ENCODE measurements at regions not wholly inside any gene's neighbourhood (a gene's known extent, or its start where the extent isn't known, plus 50 kb on each side); places are given as distances from the start of the nearest gene placed in this dataset.
A peak's percentile ranks its signal among the peaks of the same experiment; 100 is the strongest.
"Not testable (repeated sequence)": the region's sequence is repeated elsewhere in the genome, so short reads cannot be mapped to it uniquely, and the experiment has no call there.

DNA sequence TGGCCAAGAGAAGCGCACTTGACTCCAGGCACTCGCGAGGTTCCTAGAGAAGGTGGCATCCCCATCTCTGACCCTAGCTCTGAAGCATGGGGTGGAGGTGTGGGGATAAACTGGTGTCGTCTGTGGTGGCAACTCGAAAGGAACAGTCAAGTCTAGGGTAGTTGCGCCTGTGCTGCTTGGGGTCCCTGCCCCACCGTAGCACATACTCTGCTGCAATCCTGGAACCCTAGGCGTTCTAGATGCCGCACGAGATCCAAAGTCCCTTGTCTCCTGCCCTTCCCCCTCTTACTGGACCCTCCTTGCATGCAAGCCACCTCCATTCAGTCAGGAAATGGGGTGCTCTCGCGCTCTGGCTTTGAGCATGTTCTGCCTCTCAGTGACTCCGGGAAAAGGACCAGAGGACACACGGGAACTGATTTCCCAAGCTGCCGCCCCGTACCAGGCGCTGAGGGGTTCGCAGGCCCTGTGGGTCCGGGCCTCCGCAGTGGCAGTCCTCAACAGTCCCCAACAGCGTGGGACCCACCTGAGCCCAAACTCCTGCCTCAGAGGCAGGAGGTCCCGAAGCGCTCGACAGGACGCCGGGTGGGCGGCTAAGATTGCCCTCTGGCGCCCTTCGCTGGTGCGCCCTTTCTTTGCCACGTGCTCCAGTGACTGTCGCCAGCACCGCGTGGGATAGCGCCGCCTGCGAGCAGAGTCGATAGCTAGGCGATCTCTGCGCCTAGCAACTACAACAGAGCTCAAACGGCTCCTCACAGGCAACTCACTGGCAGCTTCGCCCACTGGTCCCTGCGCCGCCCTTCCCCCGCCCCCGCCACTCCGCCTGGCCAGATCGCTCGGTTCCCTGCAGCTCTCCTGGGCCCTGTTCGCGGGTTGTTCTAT lies 452.0 kb downstream of the REEP3 start:
- CTCF ChIA-PET, result interaction anchor here (0.7 to 0.9 kb wide), 2 partner anchors 103 to 799 kb away, joined by 3 read pairs; no protein-coding TSS in a partner anchor
- Mint-ChIP-seq H3K4me1 (no peaks in the 10 kb centered on the region), H3K9me3 (no peaks in the 10 kb centered on the region), H3K36me3 (ENCODE audit: low read depth) (no peaks in the 10 kb centered on the region), H3K27me3 (no peaks in the 10 kb centered on the region), H3K27ac (no peak overlapping the region), H3K4me3 (no peak overlapping the region)
- DNase-seq, result no peak
- POLR2A ChIA-PET, result no interaction called here

DNA sequence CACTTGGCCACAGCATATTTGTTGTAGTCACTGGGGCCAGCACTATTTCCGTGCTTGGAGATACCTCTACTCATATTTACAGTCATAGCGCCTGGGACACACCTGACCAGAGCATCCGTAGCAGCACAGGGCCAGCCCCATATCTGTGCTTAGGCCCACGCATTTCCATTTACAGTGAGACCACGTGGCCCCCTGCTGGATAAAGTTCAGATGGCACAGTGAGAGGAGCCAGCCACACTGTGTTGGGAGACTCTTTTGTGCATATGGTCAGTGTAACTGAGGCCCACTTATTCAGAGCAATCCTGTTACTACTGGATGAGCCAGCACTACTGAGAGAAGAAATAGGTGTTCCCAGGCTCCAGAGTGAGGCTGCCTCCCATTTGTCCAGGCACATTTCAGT lies 455.3 kb downstream of the REEP3 start:
- no peak overlapping the region for H3K27ac Mint-ChIP-seq
- ChIA-PET POLR2A (no interaction called here), CTCF (interaction anchor here (0.9 to 2.5 kb wide), 8 partner anchors 10 to 256 kb away, joined by 3 to 18 read pairs (median 5); no protein-coding TSS in a partner anchor)
- no peaks in the 10 kb centered on the region for H3K9me3 Mint-ChIP-seq
- no peaks in the 10 kb centered on the region for H3K36me3 Mint-ChIP-seq (ENCODE audit: low read depth)
- H3K27me3 Mint-ChIP-seq, result no peaks in the 10 kb centered on the region
- peak; percentile 28 for DNase-seq
- no peak overlapping the region for H3K4me3 Mint-ChIP-seq
- H3K4me1 Mint-ChIP-seq, result no peaks in the 10 kb centered on the region

DNA sequence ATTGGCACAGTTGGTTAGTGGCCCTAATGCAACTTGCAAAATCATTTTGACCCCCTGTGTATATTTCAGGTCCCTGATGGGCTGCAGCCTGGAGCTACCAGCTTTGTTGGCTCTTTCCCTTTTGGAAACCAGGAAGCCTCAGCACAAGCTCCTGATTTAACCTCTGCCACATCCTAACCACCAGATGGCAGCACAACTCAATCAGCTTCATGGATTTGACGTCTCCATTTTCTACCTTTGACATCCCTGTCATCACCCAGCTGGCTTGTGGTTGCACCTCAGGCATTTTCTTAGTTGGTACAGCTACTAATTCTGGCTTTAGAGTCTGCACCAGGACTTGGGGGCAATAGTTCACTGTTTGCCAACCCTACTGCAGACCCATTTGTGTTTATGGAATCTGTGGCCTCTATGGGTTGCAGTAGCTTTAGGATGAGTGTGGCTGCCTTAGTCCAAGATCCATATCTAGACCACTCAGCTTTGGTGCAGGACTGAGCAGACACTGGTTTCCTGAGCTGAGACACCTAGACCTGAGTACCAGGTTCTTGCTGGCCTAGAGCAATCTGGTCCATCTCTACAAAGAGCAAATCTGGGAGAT lies 456.2 kb downstream of the REEP3 start:
- ChIA-PET CTCF (interaction anchor here (0.6 to 2.5 kb wide), 17 partner anchors 9 to 1975 kb away, joined by 3 to 18 read pairs (median 3); no protein-coding TSS in a partner anchor), POLR2A (no interaction called here)
- Mint-ChIP-seq H3K36me3 (ENCODE audit: low read depth) (no peaks in the 10 kb centered on the region), H3K9me3 (no peaks in the 10 kb centered on the region), H3K4me3 (no peak overlapping the region), H3K4me1 (no peaks in the 10 kb centered on the region), H3K27ac (no peak overlapping the region), H3K27me3 (no peaks in the 10 kb centered on the region)
- DNase-seq, result peak; percentile 26

DNA sequence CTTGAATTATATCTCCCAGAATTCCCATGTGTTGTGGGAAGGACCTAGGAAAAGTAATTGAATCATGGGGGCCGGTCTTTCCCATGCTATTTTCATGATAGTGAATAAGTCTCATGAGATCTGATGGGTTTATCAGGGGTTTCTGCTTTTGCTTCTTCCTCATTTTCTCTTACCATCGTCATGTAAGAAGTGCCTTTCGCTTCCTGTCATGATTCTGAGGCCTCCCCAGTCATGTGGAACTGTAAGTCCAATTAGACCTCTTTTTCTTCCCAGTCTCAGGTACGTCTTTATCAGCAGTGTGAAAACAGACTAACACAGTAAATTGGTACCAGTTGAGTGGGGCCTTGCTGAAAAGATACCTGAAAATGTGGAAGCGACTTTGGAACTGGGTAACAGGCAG lies 459.7 kb downstream of the REEP3 start:
- H3K9me3 Mint-ChIP-seq; H3K27ac Mint-ChIP-seq; H3K36me3 Mint-ChIP-seq (ENCODE audit: low read depth); H3K27me3 Mint-ChIP-seq; H3K4me1 Mint-ChIP-seq; H3K4me3 Mint-ChIP-seq; POLR2A ChIA-PET; DNase-seq: not testable (repeated sequence)
- CTCF ChIA-PET, result interaction anchor here (1.5 kb wide), 1 partner anchor 114 kb away, joined by 4 read pairs; no protein-coding TSS in a partner anchor

DNA sequence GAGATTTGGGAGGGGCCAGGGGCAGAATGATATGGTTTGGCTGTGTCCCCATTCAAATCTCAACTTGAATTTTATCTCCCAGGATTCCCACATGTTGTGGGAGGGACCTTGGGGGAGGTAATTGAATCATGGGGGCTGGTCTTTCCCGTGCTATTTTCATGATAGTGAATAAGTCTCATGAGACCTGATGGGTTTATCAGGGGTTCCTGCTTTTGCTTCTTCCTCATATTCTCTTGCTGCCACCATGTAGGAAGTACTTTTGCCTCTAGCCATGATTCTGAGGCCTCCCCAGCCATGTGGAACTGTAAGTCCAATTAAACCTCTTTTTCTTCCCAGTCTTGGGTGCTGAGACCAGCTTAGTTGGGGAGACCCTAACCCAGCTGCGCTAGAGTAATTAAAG lies 462.9 kb downstream of the REEP3 start:
- H3K4me1 Mint-ChIP-seq; CTCF ChIA-PET; H3K27me3 Mint-ChIP-seq; POLR2A ChIA-PET; H3K27ac Mint-ChIP-seq; H3K36me3 Mint-ChIP-seq (ENCODE audit: low read depth); H3K4me3 Mint-ChIP-seq; DNase-seq; H3K9me3 Mint-ChIP-seq: not testable (repeated sequence)

DNA sequence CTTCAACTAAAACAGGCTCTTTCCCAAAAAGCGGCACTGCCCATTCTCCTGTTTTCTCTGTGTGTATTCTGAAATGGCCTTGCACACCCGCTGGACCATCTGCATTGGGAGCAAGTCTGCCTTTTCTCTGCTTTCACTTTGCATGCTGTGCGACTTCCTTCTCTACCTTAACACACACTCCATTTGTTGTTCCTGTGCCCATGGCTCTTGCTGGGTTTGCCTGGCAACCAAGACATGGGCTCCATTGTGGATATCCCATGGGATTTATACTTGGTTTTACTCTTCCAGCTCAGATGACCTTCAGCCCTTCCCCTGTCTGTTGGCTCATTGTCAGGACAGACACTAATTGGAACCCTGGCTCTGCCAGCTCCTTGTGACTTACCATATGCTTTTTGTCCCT lies 465.3 kb downstream of the REEP3 start:
- no peak for DNase-seq
- Mint-ChIP-seq H3K4me1 (no peaks in the 10 kb centered on the region), H3K4me3 (no peak overlapping the region), H3K27me3 (no peaks in the 10 kb centered on the region), H3K27ac (no peak overlapping the region), H3K9me3 (peaks cover 3% of the 10 kb centered on the region), H3K36me3 (ENCODE audit: low read depth) (no peaks in the 10 kb centered on the region)
- POLR2A ChIA-PET, result no interaction called here
- CTCF ChIA-PET, result interaction anchor here (1.2 kb wide), 1 partner anchor 9 kb away, joined by 3 read pairs; no protein-coding TSS in a partner anchor

DNA sequence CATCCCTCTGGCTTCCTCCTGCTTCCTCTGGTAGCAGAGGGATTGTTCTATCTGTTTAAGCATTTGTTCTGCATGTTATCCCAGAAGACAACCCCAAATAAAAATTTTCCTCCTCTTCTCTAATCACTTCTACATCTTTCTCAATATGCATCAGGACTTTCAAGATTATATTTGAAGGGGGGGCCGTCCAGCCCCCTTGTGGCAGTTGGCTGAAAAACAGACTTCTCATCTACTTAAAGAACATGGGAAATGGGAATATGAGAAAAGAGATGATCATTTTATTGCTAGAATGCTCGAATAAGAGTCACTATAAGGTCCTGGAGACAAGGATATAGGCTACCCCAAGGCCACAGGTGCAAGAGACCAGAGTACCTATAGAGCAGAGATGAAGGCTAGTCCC lies 466.0 kb downstream of the REEP3 start:
- H3K4me1 Mint-ChIP-seq, result no peaks in the 10 kb centered on the region
- CTCF ChIA-PET, result interaction anchor here (1.2 kb wide), 1 partner anchor 10 kb away, joined by 3 read pairs; no protein-coding TSS in a partner anchor
- H3K4me3 Mint-ChIP-seq, result no peak overlapping the region
- H3K27me3 Mint-ChIP-seq, result no peaks in the 10 kb centered on the region
- POLR2A ChIA-PET, result no interaction called here
- no peak for DNase-seq
- no peak overlapping the region for H3K27ac Mint-ChIP-seq
- H3K9me3 Mint-ChIP-seq, result peaks cover 3% of the 10 kb centered on the region
- no peaks in the 10 kb centered on the region for H3K36me3 Mint-ChIP-seq (ENCODE audit: low read depth)

DNA sequence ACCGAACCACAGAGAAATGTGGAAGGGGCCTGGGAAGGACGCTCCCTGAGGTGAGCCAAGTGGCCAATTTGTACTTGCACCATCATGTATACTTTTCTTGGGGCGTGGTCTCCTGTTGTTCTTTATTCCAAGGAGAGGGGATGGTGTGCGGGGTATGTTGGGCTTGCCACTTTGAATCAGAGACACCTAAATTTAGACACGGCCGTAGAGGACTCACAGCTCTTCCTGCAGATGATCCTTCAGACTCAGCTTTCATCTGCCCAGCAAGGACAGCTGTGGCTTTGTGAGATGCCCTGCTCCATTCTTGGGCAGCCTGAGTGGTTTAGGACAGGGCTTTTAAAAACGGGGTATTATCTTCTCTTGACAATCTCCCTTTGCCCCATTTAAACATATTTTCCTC lies 473.2 kb downstream of the REEP3 start:
- Mint-ChIP-seq H3K27me3 (no peaks in the 10 kb centered on the region), H3K9me3 (no peaks in the 10 kb centered on the region), H3K36me3 (ENCODE audit: low read depth) (no peaks in the 10 kb centered on the region), H3K27ac (no peak overlapping the region), H3K4me3 (no peak overlapping the region), H3K4me1 (no peaks in the 10 kb centered on the region)
- ChIA-PET POLR2A (no interaction called here), CTCF (interaction anchor here (1.0 to 1.1 kb wide), 2 partner anchors 47 to 127 kb away, joined by 3 read pairs; no protein-coding TSS in a partner anchor)
- DNase-seq, result no peak

DNA sequence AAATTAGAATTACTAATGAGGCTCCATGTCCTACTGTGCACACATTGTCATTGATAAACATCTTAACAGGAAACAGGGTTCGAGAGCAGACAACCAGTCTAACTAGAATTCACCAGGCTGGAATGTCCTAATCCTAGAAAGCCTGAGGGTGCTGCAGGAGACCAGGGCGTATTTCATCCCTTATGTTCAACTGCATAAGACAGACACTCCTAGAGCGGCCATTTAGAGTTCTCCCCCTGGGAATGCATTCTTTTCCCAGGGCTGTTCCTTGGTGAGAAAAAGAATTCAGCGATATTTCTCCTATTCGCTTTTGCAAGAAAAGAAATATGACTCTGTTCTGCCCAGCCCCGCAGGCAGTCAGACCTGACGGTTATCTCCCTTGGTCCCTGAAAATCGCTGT lies 486.0 kb downstream of the REEP3 start:
- ChIA-PET CTCF (no interaction called here), POLR2A (no interaction called here)
- Mint-ChIP-seq H3K36me3 (ENCODE audit: low read depth) (no peaks in the 10 kb centered on the region), H3K27ac (no peak overlapping the region), H3K9me3 (no peaks in the 10 kb centered on the region), H3K27me3 (no peaks in the 10 kb centered on the region), H3K4me3 (no peak overlapping the region), H3K4me1 (no peaks in the 10 kb centered on the region)
- no peak for DNase-seq

DNA sequence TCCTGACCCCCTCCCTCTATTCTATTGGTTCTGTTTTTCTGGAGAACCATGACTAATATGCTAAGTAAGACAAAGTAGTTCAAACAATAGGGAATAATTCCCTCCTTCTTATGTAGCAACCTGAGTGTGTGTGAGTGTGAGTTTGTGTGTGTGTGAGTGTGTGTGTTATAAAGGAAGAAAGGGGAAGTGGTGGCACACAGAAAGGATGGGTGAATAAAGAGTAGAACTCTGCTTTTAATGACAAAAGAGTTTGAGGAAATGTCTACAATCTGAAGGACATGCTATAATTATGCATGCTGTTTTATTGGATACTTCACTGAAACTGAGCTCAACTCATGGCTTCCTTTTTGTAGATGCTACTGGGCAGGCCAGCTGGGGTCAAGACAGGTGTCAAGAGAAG lies 489.5 kb downstream of the REEP3 start:
- DNase-seq, result no peak
- Mint-ChIP-seq H3K27me3 (no peaks in the 10 kb centered on the region), H3K36me3 (ENCODE audit: low read depth) (no peaks in the 10 kb centered on the region), H3K9me3 (no peaks in the 10 kb centered on the region), H3K4me1 (no peaks in the 10 kb centered on the region), H3K27ac (no peak overlapping the region), H3K4me3 (no peak overlapping the region)
- POLR2A ChIA-PET, result no interaction called here
- CTCF ChIA-PET, result no interaction called here

DNA sequence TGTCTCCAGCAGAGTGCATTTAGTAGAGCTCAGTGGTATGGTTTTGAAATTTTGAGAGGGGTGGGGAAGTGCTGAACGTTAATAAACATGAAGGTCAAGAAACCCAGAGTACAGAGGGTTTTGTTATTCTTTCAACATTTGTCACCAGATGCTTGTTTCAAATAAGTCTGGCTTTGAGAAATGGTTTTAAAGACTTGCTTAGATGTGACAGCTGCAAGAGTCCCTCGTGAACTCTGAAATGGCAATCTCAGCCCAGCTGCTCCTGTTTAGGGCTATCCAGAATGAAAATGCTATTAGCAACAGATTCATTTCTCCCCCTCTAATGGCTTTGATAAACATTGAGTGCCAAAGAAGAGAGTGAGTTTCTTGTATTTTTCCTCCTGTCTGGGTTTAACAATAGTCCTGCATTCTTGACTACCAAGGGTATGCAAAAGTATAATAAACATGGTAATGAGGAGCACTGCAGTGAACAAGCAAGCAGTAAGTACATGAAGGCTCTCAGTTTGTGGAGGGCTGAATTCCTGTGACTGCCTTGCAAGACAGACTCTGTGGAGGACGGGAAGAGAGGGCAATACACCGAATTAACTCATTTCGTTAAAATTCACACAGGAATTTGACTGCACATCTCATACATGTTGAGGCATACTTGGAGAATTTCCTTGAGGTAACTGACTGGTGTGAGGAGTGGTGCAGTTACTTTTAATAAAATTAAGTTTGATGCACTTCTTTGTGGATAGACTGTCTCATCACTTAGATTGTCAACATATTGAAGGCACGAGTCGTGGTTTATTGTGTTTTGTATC lies 490.9 kb downstream of the REEP3 start:
- H3K27me3 Mint-ChIP-seq, result no peaks in the 10 kb centered on the region
- CTCF ChIA-PET, result interaction anchor here (1.0 kb wide), 1 partner anchor 29 kb away, joined by 4 read pairs; no protein-coding TSS in a partner anchor
- no peaks in the 10 kb centered on the region for H3K36me3 Mint-ChIP-seq (ENCODE audit: low read depth)
- POLR2A ChIA-PET, result no interaction called here
- no peak for DNase-seq
- H3K4me3 Mint-ChIP-seq, result no peak overlapping the region
- H3K4me1 Mint-ChIP-seq, result no peaks in the 10 kb centered on the region
- H3K27ac Mint-ChIP-seq, result no peak overlapping the region
- no peaks in the 10 kb centered on the region for H3K9me3 Mint-ChIP-seq

DNA sequence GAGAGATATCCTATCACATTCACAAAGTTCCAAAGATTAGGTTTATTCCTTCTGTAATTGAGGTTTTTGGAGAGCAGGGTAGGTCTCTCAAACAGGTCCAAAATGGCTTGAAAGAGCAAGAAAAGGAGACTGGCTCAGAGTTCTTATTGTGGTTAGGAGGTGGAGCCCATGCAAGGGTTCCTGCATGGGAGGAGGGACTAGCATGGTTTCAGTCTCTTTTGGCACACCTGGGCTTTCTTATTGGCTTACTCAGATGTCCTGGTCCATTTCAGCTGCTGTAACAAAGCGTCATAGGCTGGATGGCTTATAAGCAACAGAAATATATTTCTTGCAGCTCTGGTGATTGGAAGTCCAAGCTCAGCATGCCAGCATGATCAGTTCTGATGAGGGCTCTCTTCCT lies 493.1 kb downstream of the REEP3 start:
- Mint-ChIP-seq H3K27ac (no peak overlapping the region), H3K27me3 (no peaks in the 10 kb centered on the region), H3K4me3 (no peak overlapping the region), H3K9me3 (no peaks in the 10 kb centered on the region), H3K36me3 (ENCODE audit: low read depth) (no peaks in the 10 kb centered on the region), H3K4me1 (no peaks in the 10 kb centered on the region)
- DNase-seq, result no peak
- CTCF ChIA-PET, result no interaction called here
- POLR2A ChIA-PET, result no interaction called here

DNA sequence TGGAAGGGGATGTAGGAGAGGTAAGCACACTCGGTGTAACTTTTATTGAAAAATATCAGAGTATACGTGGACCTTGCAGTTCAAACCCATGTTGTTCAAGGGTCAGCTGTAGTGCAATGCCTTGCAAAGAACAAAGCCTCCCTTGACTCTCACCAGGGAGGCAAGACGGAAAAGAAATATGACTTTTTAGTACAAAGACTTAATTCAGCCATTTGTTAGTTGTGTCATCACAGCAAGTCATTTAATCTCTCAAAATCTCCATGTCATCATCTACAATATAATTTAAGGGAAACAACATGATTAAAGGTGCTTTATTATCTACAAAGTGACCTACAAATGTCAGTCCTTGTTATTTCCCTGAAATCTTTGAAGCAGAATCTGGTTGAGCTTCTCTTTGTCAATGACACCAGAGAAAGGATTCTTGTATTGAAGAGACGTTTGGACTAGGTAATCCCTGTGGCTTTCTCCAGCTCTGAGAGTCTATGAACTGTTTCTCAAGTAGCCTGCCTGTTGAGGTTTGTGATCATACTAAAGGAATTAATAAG lies 502.8 kb downstream of the REEP3 start:
- DNase-seq, result no peak
- H3K9me3 Mint-ChIP-seq, result no peaks in the 10 kb centered on the region
- H3K4me3 Mint-ChIP-seq, result no peak overlapping the region
- ChIA-PET CTCF (no interaction called here), POLR2A (no interaction called here)
- no peak overlapping the region for H3K27ac Mint-ChIP-seq
- no peaks in the 10 kb centered on the region for H3K4me1 Mint-ChIP-seq
- no peaks in the 10 kb centered on the region for H3K36me3 Mint-ChIP-seq (ENCODE audit: low read depth)
- H3K27me3 Mint-ChIP-seq, result peaks cover 3% of the 10 kb centered on the region

Data from activated CD4-positive, alpha-beta memory T cell treated with anti-CD3 and anti-CD28 coated beads, Interleukin-2, amount 10 ng/mL, durations not matched to agents 7 days and 5 days (primary cell).